ENCODE measurements at regions not wholly inside any gene's neighbourhood (a gene's known extent, or its start where the extent isn't known, plus 50 kb on each side); places are given as distances from the start of the nearest gene placed in this dataset.

- no peak for DNase-seq
- no peak for TF ChIP-seq CTCF (IDR thresholded peaks at IDR 0.05; ENCODE audit: low read depth, low read length)
Observed at GRCh38 chr1:68378296-68379084, 71.3 kb downstream of the RPE65 start.

GRCh38 chr1:68377098-68377497 is 72.7 kb downstream of the RPE65 start:
- no peak for TF ChIP-seq CTCF (IDR thresholded peaks at IDR 0.05; ENCODE audit: low read depth, low read length)

More at GRCh38 chr1:68378296-68379084, 71.3 kb downstream of the RPE65 start:
- Histone ChIP-seq H3K9me3 (no peaks in the 10 kb centered on the region), H3K27me3 (no peaks in the 10 kb centered on the region), H3K36me3 (no peaks in the 10 kb centered on the region), H3K4me3 (ENCODE audit: low read depth, low read length) (no peak overlapping the region), H3K4me1 (no peaks in the 10 kb centered on the region)

DNA sequence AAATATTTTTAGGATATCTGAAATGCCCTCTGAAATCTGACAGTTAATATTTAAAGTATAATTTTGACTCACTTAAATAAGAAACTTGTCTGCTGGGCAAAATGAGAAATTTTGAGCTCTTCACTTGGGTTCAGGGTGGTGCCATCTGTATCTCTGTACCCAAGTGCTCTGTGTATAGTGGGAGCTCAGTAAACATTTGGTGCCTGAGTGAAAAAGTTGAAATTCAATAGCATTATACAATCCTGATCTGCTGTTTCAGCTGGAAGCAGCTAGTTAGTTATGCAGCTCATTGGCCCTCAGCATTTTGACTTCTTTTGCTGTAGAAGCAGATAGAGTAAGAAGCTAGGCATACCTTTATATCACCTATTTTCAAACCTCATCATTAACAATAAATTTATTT is 73.3 kb downstream of the RPE65 start:
- TF ChIP-seq CTCF (IDR thresholded peaks at IDR 0.05; ENCODE audit: low read depth, low read length): no peak
- no peak for DNase-seq
- no peaks in the 10 kb centered on the region for H3K9me3 ChIP-seq
- no peaks in the 10 kb centered on the region for H3K4me1 ChIP-seq
- no peaks in the 10 kb centered on the region for H3K27me3 ChIP-seq
- H3K4me3 ChIP-seq (ENCODE audit: low read depth, low read length): no peak overlapping the region
- no peaks in the 10 kb centered on the region for H3K36me3 ChIP-seq

More at GRCh38 chr1:68377098-68377497, 72.7 kb downstream of the RPE65 start:
- no peaks in the 10 kb centered on the region for H3K27me3 ChIP-seq
- no peak overlapping the region for H3K4me3 ChIP-seq (ENCODE audit: low read depth, low read length)
- H3K4me1 ChIP-seq: no peaks in the 10 kb centered on the region
- no peaks in the 10 kb centered on the region for H3K36me3 ChIP-seq
- no peak for DNase-seq
- no peaks in the 10 kb centered on the region for H3K9me3 ChIP-seq

- no peak overlapping the region for H3K4me3 ChIP-seq (ENCODE audit: low read depth, low read length)
- no peaks in the 10 kb centered on the region for H3K27me3 ChIP-seq
- TF ChIP-seq CTCF (IDR thresholded peaks at IDR 0.05; ENCODE audit: low read depth, low read length): no peak
- no peaks in the 10 kb centered on the region for H3K4me1 ChIP-seq
- no peaks in the 10 kb centered on the region for H3K36me3 ChIP-seq
- no peak for DNase-seq
- H3K9me3 ChIP-seq: no peaks in the 10 kb centered on the region
Observed at GRCh38 chr1:68375919-68376318, 73.8 kb downstream of the RPE65 start.

- no peak for DNase-seq
- Histone ChIP-seq H3K27me3 (no peaks in the 10 kb centered on the region), H3K9me3 (no peaks in the 10 kb centered on the region), H3K4me1 (no peaks in the 10 kb centered on the region), H3K36me3 (no peaks in the 10 kb centered on the region), H3K4me3 (ENCODE audit: low read depth, low read length) (no peak overlapping the region)
- TF ChIP-seq CTCF (IDR thresholded peaks at IDR 0.05; ENCODE audit: low read depth, low read length): no peak
Observed at GRCh38 chr1:68373173-68373572, 76.6 kb downstream of the RPE65 start.

- DNase-seq: no peak
- Histone ChIP-seq H3K9me3 (no peaks in the 10 kb centered on the region), H3K4me3 (ENCODE audit: low read depth, low read length) (no peak overlapping the region), H3K4me1 (no peaks in the 10 kb centered on the region), H3K36me3 (no peaks in the 10 kb centered on the region), H3K27me3 (no peaks in the 10 kb centered on the region)
- no peak for TF ChIP-seq CTCF (IDR thresholded peaks at IDR 0.05; ENCODE audit: low read depth, low read length)
Observed at GRCh38 chr1:68372487-68372886, 77.3 kb downstream of the RPE65 start.
